Epithelial cell of esophagus (primary cell): ENCODE measurements at regions not wholly inside any gene's neighbourhood (a gene's known extent, or its start where the extent isn't known, plus 50 kb on each side); places are given as distances from the start of the nearest gene placed in this dataset.

Source experiments
- DNase-seq: peaks from one replicate; pipeline ENCODE4 v3.0.0; 2010; ENCODE audit warnings: low read depth
- H3K4me3 ChIP-seq: 2 replicates; pipeline ENCODE4 v1.5.1; 2011; ENCODE audit warnings: mild to moderate bottlenecking, low read length, control low read depth
- CTCF ChIP-seq: IDR thresholded peaks from 2 replicates; pipeline ENCODE4 v1.5.1; 2011; ENCODE audit warnings: low read depth, mild to moderate bottlenecking, low read length, control low read depth, inconsistent platforms; ENCODE audit not compliant: insufficient read depth; ENCODE audit errors: missing control alignments

GRCh38 chr4:30783751-30784150 lies 63.6 kb downstream of the PCDH7 start:
- TF ChIP-seq CTCF, result no peak
- no peak overlapping the region for H3K4me3 ChIP-seq
- DNase-seq, result no peak

GRCh38 chr4:30789219-30789671 lies 69.1 kb downstream of the PCDH7 start:
- TF ChIP-seq CTCF, result no peak
- H3K4me3 ChIP-seq, result no peak overlapping the region
- DNase-seq, result peak; percentile 52

GRCh38 chr4:30790123-30790522 lies 70.0 kb downstream of the PCDH7 start:
- TF ChIP-seq CTCF, result no peak
- DNase-seq, result no peak
- H3K4me3 ChIP-seq, result no peak overlapping the region

GRCh38 chr4:30790998-30791397 lies 70.8 kb downstream of the PCDH7 start:
- no peak overlapping the region for H3K4me3 ChIP-seq
- no peak for DNase-seq
- TF ChIP-seq CTCF, result no peak

GRCh38 chr4:30792601-30793000 lies 72.4 kb downstream of the PCDH7 start:
- DNase-seq, result no peak

GRCh38 chr4:30801876-30802275 lies 81.7 kb downstream of the PCDH7 start:
- H3K4me3 ChIP-seq, result no peak overlapping the region
- no peak for TF ChIP-seq CTCF
- DNase-seq, result peak; percentile 10

More at GRCh38 chr4:30792601-30793000, 72.4 kb downstream of the PCDH7 start:
- H3K4me3 ChIP-seq, result no peak overlapping the region
- no peak for TF ChIP-seq CTCF

GRCh38 chr4:30802622-30803323 lies 82.6 kb downstream of the PCDH7 start:
- no peak for TF ChIP-seq CTCF

More at GRCh38 chr4:30802622-30803323, 82.6 kb downstream of the PCDH7 start:
- H3K4me3 ChIP-seq, result no peak overlapping the region
- DNase-seq, result peak; percentile 46
